G401 (cell line): ENCODE measurements at regions not wholly inside any gene's neighbourhood (a gene's known extent, or its start where the extent isn't known, plus 50 kb on each side); places are given as distances from the start of the nearest gene placed in this dataset.
"Not testable (repeated sequence)": the region's sequence is repeated elsewhere in the genome, so short reads cannot be mapped to it uniquely, and the experiment has no call there.

Experiments used
- DNase-seq: peaks from one replicate; pipeline ENCODE4 v3.0.0-alpha.2; 2015; ENCODE audit warnings: low spot score
- in situ Hi-C: cut with HindIII; loops from 2 replicates; pipeline ENCODE4 v1.10.0; 2016; ENCODE audit warnings: low sequenced_read_pairs, mixed read lengths

- in situ Hi-C loops = no loop called here
- DNase-seq = no peak
These were observed 390.7 kb upstream of the PCSK5 start for GRCh38 chr9:75499812-75500211.

GRCh38 chr9:75500479-75500878 is 390.0 kb upstream of the PCSK5 start:
- in situ Hi-C loops = no loop called here
- no peak for DNase-seq

- DNase-seq, in situ Hi-C loops: not testable (repeated sequence)
These were observed 389.5 kb upstream of the PCSK5 start for GRCh38 chr9:75500940-75501339.

- in situ Hi-C loops = no loop called here
These were observed 385.8 kb upstream of the PCSK5 start for GRCh38 chr9:75504721-75505120.

GRCh38 chr9:75505654-75506053 is 384.8 kb upstream of the PCSK5 start:
- no peak for DNase-seq
- in situ Hi-C loops = no loop called here

More at GRCh38 chr9:75504721-75505120, 385.8 kb upstream of the PCSK5 start:
- no peak for DNase-seq

DNA sequence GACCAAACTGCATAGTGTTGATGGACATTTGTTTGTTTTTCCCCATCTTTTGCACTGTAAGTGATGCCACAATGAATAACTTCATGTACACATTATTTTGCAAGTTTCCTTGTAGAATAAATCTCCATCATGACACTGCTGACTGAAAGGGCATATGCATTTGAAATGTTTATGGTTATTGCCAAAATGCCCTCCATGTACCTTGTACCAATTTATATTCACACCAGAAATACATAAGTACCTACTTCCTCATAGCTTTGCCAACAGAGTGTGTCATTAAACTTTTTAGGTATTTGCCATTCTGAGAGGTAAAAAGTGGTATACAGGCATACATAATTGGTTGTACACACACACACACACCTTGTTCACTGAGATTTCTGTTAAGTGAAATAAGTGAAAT is 361.0 kb upstream of the PCSK5 start:
- in situ Hi-C loops = no loop called here
- DNase-seq = no peak

- in situ Hi-C loops = no loop called here
- DNase-seq = no peak
These were observed 358.9 kb upstream of the PCSK5 start for GRCh38 chr9:75531588-75531987.

DNA sequence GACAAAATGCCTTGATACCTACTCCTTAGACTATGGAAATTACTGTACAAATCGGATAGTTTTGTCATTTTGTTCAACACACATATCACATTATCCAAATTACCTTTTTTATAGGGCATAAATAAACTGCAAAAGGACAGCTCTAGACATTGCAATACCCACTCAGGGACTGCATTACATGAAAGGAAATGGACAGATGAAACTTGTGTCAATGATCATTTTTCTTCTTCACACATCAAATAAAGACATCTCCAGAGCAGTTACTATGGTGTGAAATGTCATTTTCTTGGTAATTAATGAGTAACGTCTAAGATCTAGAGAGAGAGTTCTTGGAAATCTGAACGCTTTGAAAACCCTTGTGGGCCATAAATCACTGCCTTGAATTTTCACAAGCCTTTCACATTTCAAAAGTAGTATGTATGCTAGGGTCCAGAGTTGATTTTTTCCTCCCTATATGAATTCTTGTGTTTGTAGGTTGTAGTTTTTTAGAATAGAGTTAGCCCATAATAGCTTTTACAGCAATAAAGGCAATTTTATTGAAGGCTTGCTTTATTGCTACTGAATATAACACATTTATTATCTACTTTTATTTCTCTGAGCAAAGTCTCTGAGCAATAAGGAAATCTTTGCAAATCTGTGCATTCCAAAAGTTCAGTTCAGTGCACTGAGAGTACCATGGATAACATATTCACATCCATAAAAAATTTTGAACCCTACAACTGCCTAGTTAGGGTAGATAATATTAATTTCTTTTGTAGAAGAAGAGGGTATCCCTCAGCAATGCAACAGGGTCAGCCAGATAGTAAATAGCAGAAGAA is 358.0 kb upstream of the PCSK5 start:
- in situ Hi-C loops = no loop called here
- no peak for DNase-seq

- no peak for DNase-seq
- in situ Hi-C loops = no loop called here
These were observed 350.9 kb upstream of the PCSK5 start for GRCh38 chr9:75539523-75539922.

- in situ Hi-C loops = no loop called here
- DNase-seq = no peak
These were observed 350.3 kb upstream of the PCSK5 start for GRCh38 chr9:75540185-75540584.

- in situ Hi-C loops = no loop called here
- no peak for DNase-seq
These were observed 348.7 kb upstream of the PCSK5 start for GRCh38 chr9:75541734-75542133.

DNA sequence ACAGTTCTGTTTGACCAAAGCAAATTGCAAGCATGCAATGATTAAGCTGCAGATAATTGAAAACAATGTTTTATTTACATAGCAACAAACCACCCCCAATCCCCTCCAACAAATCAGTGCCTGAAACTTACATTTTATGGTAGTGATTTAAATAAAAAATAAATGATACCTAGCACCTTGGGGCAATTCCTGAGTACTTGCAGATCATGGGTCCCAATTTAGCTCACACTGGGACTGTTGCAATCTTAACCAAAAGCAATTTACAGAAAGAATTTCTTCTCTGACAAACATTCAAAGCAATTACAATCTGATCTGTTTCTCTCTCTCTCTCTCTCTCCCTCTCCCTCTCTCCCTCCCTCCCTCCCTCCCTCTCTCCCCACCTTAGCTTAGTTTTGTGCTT is 345.7 kb upstream of the PCSK5 start:
- in situ Hi-C loops = no loop called here
- DNase-seq = no peak

DNA sequence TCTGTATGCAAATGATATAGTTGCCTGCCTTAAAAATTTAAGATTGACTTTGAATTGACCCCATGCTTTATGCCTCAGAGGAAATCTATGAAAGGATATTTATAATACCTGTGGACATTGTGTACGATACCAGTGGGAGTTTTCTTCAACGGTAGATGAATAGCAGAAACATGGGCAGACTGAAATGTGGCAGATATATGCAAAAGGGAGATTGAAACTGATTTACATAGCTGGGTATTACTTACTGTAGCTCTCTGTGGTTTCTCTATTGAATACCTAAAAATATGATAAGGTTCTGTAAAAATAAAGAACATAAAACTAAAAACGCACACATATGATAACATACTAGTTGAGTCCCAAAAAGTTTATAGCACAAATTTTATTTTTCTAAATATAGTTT is 345.2 kb upstream of the PCSK5 start:
- in situ Hi-C loops = no loop called here
- no peak for DNase-seq

- no peak for DNase-seq
- in situ Hi-C loops = no loop called here
These were observed 341.6 kb upstream of the PCSK5 start for GRCh38 chr9:75548871-75549270.

GRCh38 chr9:75551861-75552260 is 338.6 kb upstream of the PCSK5 start:
- in situ Hi-C loops = no loop called here

DNA sequence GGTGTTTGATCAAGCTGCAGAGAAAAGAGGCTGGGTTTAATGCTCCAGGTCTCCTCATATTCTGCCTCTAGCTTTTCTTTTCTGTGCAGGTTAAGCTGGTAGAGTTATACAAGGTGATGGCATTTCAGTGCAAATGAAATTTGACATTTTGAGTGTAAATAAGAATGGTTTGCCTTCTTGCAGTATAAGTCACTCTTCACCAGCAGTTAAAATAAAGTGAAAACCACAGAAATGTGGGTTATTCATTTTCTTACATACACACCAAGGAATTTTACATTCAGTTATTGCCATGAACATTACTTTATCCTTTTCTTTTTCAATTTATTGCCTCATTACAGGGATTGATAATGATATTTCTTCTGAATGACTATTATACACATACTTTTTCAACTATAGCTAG is 337.5 kb upstream of the PCSK5 start:
- no peak for DNase-seq
- in situ Hi-C loops = no loop called here

More at GRCh38 chr9:75551861-75552260, 338.6 kb upstream of the PCSK5 start:
- DNase-seq = no peak

DNA sequence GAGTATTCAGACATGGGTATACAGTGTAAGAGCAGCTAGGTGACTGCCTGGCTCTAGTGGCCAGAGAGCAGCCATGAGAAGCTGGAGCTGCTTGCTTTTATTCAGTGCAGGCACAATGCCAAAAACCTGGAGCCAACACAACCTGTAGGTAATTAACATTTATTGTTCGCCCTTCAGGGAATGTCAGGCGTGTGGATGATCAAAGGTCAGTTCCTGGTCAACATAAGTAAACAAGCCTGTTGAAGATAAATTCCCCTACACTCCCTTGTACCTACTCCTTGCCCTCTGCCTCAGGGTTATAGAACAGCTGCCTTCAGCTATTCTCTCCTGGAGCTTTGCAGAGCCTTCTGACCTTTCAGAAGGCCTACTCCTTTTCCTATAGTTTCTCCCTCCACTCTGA is 323.7 kb upstream of the PCSK5 start:
- DNase-seq, in situ Hi-C loops: not testable (repeated sequence)

- DNase-seq = no peak
These were observed 319.9 kb upstream of the PCSK5 start for GRCh38 chr9:75570538-75570937.

DNA sequence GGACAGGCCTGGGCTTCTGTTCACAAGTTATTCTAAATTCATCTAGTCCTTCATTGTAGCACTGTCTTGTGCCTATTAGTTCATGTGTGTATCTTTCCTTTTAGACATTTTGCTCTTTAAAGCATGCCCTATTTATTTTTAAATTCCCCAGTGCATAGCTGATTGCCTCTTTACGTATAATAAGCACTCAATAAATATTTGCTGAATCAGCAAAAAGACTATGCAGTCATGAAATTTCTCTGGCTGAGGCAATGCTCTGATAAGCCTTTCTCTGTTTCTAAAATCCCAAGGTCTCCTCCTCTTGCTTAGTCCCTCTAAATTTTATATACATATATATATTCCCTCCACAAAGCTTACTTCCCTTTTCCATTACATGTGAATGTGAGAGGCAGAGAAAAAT is 315.9 kb upstream of the PCSK5 start:
- in situ Hi-C loops = no loop called here
- no peak for DNase-seq

More at GRCh38 chr9:75570538-75570937, 319.9 kb upstream of the PCSK5 start:
- in situ Hi-C loops = no loop called here

DNA sequence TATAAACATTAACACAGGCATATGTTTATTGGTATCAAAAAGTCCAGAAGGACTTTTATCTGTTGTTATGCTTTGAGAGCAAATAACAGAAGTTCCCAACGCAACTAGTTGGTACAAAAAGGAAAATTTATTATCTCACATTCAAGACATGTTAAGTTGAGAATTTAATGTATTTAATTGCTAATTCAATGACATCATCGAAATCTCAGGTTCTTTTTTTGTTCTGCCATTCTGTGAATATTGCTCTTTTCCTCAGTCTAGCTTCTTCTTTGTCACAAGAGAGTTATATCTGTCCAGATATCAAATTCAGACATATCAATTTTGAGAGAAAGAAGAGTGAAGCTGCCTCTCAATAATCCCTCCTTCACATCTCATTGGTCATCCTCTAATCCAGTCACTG is 307.6 kb upstream of the PCSK5 start:
- DNase-seq = no peak
- in situ Hi-C loops = no loop called here

GRCh38 chr9:75588808-75589207 is 301.7 kb upstream of the PCSK5 start:
- no peak for DNase-seq
- in situ Hi-C loops = no loop called here
